EL (cell line): ENCODE measurements at regions not wholly inside any gene's neighbourhood (a gene's known extent, or its start where the extent isn't known, plus 50 kb on each side); places are given as distances from the start of the nearest gene placed in this dataset.

ENCODE experiments used
- DNase-seq: peaks from one replicate; pipeline ENCODE4 v3.0.0-alpha.2; 2016

DNA sequence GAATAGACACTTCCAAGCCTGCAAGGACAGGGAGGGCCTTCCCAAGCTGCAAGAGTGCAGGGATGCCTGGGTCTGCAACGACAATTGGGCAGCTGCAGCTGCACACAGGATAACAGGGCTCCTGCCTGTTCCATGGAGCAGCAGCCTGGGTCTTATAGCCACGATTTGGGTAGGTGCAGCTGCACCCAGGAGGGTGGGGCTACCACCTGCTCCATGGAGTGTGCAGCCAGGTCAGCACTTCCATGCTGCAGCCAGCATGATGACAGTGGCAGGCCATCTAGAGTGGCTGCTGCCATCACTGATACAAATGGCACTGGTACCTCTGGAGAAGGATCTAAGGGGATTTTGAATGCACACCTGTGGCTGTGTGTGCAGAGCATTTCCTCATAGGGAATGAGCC, 528.5 kb downstream of the DSC3 start:
- DNase-seq = no peak

DNA sequence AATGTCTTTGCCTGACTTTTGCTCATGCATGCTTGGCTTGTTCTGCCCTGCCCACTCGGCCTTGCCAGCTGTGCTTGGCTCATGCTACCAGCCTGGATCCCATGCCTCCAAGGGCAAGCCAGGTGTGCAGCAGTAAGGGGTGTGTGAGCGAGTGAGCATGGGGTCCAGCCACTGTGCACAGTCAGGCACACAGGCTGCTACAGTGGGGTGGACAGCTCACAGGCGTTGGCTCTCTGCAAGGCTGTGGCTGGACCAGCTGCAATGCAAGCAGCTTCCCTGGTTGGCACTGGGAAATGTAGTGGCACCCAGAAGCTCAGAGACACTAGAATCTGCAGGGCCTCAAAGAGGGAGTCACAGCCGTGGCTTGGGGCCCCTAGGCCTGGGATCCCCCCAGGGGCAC, 529.7 kb downstream of the DSC3 start:
- DNase-seq = no peak

DNA sequence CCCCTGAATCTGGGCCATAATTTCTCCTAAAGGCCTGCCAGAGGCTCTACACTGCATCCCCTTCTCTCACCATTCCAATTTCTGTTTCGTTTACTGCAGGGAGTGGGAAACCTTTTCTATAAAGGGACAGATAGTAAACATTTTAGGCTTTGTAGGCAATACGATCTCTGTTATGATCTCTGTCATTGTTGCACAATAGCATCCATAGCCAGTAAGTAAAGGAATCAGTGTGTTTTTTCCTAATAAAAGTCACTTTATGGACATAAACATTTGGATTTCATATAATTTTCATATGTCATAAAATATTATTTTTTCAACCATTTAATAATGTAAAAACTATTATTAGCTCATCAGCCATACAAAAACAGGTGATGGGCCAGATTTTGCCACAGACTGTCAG, 531.7 kb downstream of the DSC3 start:
- no peak for DNase-seq

DNA sequence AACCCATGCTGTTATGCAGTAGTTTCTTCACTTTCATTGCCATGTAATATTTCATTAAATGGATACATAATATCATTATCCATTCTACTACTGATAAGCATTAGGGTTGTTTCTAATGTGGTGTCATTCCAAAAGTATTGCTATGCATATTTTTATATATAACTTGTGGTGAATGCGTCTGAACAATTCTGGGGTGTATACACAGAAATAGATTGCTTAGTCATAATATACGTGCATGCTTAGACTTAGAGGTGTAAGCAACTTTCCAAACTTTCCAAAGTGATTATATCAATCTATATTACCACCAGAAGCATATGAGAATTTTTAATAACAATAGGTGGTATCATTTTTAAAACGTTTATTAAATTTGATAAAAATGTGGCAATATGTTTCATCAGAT, 540.9 kb downstream of the DSC3 start:
- DNase-seq = no peak

DNA sequence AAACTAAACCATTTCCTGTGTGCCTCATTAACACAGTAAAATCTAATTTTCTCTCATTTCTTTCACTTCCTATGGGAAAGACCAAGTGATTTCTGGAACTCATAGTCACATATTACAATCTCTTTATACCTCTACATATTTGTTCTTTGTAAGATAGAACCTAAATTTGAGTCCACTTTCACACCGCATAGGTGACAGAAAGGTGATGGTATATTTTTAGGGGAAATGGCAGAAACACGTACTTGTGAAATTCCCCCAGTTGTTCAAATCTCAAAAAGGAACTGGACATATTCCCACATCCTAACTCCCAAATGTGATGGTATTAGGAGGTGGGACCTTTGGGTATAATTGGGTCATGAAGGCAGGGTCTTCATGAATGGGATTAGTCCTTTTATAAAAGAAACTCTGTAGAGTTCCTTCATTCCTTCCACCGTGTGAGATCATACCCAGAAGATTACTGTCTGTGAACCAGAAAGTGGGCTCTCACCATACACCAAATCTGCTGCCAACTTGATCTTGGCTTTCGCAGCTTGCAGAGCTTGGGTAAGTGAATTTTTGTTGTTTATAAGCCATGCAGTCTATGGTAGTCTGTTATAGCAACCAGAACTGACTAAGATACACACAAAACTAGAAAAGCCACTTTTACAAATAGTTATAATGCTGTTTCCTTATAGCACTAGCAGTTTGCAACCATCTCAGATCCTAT, 542.1 kb downstream of the DSC3 start:
- DNase-seq = no peak

DNA sequence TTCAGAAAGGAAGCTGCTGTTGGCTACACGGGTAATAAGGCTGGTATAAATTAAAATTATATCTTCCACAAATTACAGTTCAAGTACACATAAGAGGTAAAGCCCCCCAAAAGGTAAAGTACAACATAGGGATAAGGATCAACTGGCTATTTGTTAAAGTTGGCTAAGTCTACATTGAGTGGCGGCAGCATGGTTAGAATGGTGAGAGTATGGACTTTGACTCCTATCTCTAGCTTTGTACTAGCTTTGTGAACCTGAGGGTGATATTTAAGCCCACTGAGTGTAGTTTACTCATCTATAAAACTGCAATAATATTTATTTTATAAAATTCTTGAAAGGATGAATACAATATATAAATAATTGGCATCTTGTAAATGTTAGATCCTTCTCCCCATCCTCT, 542.8 kb downstream of the DSC3 start:
- DNase-seq = no peak

DNA sequence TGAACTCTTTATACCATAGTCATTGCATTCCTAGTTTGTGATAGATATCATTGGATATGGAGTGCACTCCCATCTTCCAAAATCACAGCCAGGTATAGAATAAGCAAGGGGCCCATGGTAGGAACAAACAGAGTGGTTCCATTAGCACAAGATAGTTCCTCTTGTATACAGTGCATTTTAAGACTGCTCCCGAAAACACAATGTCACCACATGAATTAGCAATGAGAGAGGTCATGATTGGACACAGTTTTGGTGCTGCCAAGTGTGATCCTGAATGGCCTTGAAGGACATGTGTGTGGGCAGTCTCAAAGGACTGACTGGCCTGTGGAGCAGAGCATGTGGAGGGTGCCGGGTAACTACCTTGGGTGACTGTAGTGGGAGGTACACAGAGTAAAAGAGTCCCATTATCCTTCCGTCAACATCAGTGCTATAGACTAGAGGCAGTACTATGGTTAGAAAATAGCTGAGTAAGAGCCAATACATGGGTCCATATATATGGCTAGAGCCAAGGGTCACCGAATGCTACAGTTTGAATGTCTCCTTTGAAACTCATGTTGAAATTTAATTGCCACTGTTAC, 549.9 kb downstream of the DSC3 start:
- no peak for DNase-seq

DNA sequence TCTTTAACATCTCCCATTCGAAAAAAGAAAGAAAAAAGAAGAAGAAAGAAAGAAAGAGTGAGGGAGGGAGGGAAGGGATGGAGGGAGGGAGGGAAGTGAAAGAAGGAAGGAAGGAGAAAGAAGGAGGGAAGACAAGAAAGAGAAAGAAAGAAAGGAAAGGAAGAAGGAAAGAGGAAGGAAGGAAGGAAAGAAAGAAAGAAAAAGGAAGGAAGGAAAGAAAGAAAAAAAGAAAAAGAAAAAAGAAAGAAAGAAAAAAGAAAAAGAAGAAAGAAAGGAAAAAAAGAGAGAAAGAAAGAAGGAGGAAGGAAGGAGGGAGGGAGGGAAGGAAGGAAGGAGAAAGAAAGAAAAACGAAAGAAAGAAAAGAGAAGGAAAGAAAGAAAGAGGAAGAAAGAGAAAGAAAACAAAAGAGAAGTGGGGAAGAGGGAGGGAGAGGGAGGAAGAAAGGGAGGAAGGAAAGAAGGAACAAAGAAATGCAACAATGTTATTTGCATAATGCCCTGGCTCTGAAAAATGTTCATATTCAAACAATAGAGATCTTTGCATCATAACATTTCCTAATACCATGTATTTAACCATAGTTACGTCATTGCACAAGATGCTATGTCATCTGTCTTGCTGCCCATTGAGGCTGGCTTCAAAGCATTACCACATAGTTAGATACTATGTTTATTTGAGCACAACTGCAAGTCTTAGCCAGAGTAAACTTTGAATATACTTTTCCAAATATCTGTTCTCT, 550.6 kb downstream of the DSC3 start:
- DNase-seq = no peak

DNA sequence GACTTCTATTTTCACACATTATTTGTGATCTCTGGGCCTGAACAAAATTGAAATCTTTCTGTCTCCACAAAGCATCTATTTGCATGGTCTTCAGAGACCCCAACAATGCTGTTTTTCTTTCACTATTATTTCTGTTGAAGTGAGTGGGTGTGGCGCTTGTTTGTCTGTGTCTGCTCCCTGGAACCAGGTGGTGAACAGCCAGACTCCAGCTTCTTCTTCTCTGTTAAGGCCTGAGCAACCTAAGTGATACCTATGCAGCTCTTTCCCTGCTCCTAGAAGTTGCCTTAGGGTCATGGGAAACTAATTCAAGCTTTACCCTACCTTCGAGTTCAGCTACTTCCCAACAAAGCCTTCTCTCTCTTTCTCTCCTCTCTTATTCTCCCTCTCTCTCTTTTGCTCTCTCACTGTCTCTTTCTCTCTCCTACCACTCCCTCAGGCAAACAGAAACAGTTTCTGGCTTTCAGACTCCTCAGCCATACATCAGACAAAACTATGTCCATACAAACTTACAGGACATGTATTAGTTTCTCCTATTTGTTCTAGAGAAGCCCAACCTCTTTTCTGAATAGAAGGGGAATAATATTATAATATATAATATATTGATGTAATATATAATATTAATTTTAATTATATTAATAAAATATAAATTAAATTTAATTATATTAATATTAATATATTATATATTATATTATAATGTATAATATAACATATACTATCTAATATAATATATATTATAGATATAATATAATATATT, 552.5 kb downstream of the DSC3 start:
- DNase-seq = no peak

DNA sequence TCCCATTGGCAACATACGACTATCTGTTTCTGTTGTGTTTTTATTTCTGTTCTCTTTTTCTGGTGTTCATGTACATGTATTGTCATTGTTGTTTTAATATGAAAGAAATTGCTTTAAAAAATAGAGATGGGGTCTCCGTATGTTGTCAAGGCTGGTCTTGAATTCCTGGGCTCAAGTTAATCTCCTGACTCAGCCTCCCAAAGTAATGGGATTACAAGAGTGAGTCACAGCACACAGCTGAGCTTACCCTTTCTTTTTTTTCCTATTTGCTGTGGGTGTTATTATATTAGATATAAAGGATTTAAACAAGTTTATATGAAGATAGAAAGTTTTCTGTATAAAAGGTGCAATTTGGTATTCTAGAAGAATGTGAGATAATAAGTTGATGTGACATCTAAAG, 554.6 kb downstream of the DSC3 start:
- no peak for DNase-seq

DNA sequence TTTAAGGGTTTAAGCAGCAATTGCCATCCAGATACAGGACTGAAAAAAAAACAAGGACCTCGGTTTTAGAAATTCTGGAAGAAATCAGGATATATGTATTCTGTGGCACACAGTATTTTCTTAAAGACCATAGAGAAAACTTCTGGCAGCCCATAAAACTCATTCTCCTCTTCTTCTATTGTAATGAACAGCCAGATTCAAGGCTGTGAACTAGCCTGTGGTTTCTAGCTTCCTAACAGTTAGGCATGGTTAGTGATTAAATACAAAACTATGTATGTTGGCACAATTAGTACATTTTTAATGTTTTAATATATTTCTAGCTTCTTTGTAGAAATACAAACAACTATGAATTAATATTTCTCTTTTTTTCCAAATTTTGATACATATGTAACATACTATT, 555.7 kb downstream of the DSC3 start:
- peak; percentile 6 for DNase-seq

DNA sequence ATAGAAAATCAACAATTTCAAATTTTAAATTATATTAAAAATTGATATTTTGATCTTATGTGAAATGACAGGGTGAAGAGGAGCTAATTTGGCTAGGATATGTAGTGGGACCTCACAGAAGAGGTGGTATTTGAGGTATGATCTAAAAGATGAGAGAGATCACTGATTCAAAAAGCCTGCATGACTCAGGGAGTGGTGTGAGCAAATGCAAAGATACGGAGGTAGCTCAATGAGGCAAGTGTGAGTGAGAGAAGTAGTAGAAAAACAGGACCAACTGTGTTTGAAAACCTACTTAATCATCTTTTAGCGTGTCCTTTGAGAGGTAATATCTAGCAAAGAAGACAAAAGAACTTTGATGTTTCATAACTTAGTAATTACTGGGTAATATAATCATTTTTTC, 557.5 kb downstream of the DSC3 start:
- no peak for DNase-seq

DNA sequence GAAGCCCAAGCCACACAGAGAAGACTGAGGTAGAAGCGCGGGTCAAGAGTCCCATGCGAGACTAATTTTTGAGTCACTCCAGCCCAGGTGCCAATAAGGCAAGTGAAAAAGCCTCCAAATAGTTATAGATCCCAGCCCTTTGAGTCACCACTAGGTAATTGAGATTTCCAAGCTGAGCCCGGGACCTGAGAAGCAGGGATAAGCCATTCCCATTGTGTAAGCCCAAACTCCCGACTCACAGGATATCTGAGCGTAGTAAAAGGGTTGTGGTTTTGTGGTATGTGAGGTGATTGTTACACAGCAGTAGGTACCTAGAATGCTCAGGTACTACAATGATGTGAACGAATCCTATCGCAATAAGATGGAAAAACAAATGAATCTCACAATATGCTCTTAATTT, 560.7 kb downstream of the DSC3 start:
- no peak for DNase-seq

DNA sequence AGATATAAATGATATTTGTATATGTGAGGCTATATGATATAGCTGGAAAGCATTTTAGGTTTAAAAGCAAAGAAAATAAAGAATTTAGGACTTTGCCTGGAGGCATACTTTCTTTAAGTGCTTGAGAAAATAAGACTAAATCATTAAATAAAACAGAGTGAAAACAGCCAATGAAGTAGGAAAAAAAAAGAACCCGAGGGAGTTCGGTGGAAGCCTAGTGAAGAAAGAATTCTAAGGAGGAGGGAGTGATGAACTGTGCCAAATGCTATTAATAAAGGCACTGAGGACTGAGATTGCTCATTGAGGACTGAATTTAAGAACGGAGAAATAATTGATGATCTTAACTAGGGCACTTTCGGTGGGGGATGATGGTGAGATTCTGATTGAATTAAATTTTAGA, 573.5 kb downstream of the DSC3 start:
- DNase-seq = no peak

DNA sequence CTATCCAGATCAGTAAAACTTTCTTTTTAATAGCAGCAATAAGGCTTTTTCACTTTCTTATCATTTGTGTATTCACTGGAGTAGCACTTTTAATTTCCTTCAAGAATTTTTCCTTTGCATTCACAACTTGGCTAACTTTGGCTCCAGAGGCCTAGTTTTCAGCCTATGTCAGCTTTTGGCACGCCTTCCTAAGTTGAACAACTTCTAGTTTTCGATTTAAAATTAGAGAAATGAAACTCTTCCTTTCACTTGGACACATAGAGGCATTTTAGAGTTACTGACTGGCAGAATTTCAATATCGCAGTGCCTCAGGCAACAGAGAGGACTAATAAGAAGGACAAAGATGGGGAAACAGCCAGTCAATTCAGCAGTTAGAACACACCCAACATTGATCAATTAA, 577.4 kb downstream of the DSC3 start:
- DNase-seq = no peak

DNA sequence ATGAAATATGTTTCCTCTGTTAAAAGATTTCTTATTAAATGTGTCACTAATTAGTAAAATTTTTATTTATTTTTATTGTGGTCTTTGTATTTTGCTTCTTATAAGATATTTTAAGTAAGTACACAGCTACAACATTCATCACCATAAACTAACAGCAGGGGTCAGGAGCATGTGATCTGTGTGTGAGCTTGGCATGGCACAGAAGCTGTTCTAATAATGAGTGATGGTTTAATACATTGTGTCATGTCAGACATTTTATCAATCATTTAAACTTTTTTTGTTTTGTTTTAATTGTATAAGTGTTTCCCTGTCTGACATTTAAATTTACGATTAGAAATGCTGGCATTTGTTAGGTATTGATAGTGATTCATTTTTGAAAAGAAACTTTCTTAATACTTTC, 585.4 kb downstream of the DSC3 start:
- DNase-seq = no peak

DNA sequence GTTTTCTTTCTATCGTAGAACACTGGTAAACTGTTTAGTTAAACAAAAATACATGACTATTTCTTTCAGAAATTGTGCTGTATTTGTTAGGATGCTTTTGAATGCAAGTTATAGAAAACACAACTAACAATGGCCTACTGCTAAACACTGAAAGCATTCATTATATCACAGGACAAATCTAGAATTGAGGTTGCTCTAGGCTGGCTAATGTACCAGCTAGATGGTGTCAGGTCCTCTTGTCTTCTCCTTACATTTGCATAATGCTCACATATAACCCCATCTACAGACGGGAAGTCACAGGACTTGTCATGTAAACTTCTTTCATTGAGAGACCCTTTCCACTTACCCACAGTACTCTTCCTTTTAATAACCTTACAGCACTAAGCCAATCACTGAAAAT, 586.8 kb downstream of the DSC3 start:
- no peak for DNase-seq

DNA sequence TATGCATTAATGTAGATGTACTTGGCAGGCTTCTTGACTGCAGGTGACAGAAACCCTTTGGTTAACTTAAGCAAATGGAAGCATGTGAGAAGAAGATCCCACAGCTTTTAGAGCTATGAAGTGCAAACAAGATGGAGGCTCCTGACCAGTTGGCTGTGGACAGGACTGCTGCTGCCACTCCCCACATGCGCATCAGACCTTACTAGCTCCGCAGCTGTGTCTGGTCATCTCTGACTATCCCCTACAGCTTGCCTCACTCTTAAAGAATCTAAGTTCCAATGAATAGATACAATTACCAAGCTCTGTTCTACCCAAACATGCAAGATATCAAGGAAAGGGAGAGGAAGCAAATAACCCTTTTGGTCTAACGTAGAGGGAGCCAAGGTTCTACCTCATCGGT, 587.6 kb downstream of the DSC3 start:
- DNase-seq = no peak

DNA sequence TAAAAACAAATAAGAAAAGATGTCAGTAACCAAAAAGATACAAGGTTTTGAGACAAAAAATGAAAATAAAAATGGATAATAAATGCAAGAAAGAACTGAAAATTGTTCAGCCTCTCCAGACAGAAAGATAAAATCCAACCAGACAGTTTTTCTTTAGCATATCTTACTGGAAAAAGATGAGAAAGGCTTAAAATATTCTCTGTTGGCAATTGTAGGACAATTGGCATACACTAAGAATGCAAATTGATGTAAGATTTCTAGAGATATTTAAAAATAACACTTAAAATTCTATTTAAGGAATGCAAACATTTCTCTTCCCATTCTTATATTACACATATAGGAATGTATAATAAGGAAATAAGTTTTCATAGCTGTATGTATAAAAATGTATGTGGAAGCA, 590.6 kb downstream of the DSC3 start:
- no peak for DNase-seq

DNA sequence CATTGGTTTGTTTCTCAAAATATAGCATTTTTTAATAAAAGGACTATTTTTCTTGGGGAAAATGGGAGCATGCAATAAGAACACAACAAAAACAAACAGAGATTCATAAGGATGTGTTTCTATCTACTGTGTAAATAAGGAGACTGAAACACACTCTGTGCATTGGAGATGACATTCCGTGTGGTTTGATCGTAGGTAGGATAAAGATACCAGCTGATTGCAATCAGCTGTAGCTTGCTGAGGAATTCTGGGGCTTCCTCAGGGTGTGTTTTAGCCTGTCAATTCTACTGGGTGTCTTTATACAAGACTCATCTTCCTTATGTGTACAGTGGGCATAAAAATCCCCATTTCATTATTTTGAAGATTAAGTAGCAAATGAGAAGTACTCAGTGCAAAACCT, 591.6 kb downstream of the DSC3 start:
- DNase-seq = no peak

DNA sequence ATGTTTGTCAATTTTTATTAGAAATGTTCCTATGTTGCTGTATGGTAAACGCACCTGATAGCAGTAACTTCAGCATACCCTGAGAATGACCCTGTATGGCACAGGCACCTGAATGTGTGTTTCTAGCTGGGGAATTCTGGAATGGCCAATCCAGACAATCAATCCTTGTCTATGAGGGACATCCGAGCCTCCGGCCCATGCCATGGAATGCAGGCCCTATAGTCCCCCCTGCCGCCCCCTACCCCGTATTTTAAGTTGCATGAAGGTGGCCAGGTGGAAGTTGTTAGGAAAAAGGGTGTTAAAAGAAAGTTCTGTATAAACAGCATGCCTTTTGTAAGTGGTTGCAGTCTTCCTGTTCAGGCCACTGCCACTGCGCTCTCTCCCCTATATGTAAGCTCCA, 595.9 kb downstream of the DSC3 start:
- DNase-seq = no peak

DNA sequence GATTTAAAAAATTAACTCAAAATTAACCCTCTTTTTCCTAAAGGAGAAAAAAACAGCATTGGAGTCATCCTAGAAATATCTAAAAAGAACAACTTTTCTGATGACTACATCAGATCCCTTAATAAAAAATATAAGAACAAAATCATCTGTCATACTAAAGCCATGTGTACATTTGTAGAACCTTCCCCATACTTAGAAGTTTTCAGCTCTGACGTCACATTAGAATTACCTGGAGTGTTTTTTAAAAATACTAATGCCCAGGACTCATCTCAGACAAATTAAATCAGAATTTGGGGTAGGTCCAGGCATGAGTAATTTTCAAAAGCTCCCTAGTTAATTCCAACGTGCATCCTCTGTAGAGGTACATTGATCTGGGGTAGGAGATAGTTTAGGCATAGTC, 598.0 kb downstream of the DSC3 start:
- no peak for DNase-seq

DNA sequence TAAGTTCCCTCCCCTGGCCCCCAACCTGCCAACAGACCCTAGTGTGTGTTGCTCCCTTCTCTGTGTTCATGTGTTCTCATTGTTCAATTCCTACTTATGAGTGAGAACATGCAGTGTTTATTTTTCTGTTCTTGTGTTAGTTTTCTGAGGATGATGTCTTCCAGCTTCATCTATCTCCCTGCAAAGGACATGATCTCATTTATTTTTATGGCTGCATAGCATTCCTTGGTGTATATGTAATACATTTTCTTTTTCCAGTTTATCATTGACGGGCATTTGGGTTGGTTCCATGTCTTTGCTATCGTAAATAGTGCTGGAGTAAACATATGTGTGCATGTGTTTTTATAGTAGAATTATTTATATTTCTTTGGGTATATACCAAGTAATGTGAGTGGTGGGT, 602.2 kb downstream of the DSC3 start:
- peak; percentile 10 for DNase-seq

DNA sequence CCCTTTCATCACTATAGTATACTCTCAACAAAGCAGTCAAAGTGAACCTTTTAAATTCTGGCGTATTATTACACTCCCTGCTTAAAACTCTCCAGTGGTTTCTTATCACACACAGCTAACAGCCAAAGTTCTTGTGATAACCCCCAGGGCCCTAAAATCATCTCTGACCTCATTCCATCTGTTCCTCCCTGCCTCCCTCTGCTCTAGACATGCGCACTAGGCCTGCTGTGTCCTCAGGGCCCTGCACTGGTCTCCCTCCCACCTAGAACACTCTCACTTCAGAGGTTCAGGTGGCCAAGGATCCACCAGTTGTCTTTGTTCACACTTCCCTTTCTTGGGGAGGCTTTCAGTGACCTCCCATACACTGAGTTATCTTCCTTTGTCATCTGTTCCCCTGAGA, 603.4 kb downstream of the DSC3 start:
- no peak for DNase-seq
